Right ventricle myocardium superior (tissue), 1 donor: ENCODE measurements at regions not wholly inside any gene's neighbourhood (a gene's known extent, or its start where the extent isn't known, plus 50 kb on each side); places are given as distances from the start of the nearest gene placed in this dataset.

ENCODE experiments used
- ATAC-seq: fragments of 200-7000 bp; cut with Tn5 transposase; one replicate; pipeline ENCODE4 v1.9.1; 2020; ENCODE audit warnings: mild to moderate bottlenecking; ENCODE audit not compliant: poor library complexity
- DNase-seq: peaks from one replicate; pipeline ENCODE4 v3.0.0-alpha.2; 2020
- intact Hi-C: fragments of 100-400 bp; cut with DNase I; formaldehyde crosslinking; loops from one replicate; pipeline ENCODE4 v1.11.2; 2022
- donor health status: DM: no; HTN: yes; CAD: no; lungs with severe emphysema.

GRCh38 chr4:38612646-38613414 is 51.2 kb upstream of the KLF3 start:
- ATAC-seq (no peak), DNase-seq (no peak)
- intact Hi-C loops = no loop called here
